ENCODE measurements at regions not wholly inside any gene's neighbourhood (a gene's known extent, or its start where the extent isn't known, plus 50 kb on each side); places are given as distances from the start of the nearest gene placed in this dataset.

DNA sequence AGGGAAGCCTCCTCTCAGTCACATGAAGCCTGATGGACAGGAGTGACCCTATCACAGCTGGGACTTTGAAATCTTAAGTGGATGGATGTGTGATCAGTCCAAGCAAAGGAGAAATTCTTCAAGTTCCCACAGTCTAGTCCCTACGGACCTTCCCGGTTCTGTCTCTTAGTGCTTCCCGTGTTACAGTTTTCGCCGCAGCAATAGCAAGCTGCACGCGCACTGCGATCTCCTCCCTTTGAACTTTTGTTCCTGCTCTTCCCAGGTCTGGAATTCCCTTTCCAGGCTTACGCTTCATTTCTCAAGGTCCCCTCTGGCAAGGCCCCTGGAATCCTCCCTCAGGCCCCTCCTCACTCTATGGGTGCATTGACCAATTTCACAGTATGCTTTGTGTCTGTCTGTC, 89.2 kb downstream of the VEGFA start:
- TF ChIP-seq EZH2phosphoT487 (IDR thresholded peaks at IDR 0.05; ENCODE audit: low read depth, severe bottlenecking, unreplicated experiment): no peak
- TF ChIP-seq, protein P1, sequence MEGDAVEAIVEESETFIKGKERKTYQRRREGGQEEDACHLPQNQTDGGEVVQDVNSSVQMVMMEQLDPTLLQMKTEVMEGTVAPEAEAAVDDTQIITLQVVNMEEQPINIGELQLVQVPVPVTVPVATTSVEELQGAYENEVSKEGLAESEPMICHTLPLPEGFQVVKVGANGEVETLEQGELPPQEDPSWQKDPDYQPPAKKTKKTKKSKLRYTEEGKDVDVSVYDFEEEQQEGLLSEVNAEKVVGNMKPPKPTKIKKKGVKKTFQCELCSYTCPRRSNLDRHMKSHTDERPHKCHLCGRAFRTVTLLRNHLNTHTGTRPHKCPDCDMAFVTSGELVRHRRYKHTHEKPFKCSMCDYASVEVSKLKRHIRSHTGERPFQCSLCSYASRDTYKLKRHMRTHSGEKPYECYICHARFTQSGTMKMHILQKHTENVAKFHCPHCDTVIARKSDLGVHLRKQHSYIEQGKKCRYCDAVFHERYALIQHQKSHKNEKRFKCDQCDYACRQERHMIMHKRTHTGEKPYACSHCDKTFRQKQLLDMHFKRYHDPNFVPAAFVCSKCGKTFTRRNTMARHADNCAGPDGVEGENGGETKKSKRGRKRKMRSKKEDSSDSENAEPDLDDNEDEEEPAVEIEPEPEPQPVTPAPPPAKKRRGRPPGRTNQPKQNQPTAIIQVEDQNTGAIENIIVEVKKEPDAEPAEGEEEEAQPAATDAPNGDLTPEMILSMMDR (IDR thresholded peaks at IDR 0.05; ENCODE audit: poor library complexity): no peak

All from hepatocyte (in vitro differentiated cells).